ENCODE measurements at regions not wholly inside any gene's neighbourhood (a gene's known extent, or its start where the extent isn't known, plus 50 kb on each side); places are given as distances from the start of the nearest gene placed in this dataset.
A peak's percentile ranks its signal among the peaks of the same experiment; 100 is the strongest.
"Not testable (repeated sequence)": the region's sequence is repeated elsewhere in the genome, so short reads cannot be mapped to it uniquely, and the experiment has no call there.

DNA sequence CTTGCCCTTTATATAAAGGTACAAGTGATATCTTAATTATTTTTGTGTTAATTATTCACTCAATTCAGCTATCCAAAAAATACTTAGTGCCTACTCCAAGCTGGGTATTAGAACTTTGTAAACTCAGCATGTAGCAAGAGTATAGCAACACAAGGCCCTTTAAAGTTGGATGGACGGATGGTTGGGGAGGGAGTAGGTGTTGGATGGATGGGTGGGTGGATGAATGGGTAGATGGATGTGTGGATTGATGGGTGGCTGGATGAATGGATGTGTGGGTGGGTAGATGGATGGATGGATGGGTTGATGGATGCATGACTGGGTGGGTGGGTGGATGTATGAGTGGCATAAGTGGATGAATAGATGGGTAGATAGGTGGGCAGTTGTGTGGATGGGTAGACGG lies 211.5 kb downstream of the BANP start:
- H3K27ac ChIP-seq (ENCODE audit: low read length in 2 of 2); H3K27me3 Mint-ChIP-seq; H3K9me3 ChIP-seq (ENCODE audit: control extremely low read depth in 1 of 3, control insufficient read depth in 2 of 3, insufficient read depth in 1 of 3, low read length in 2 of 3); ATAC-seq (ENCODE audit: low read depth); H3K4me2 ChIP-seq (replicated peaks; ENCODE audit: low read depth, low read length, poor library complexity, severe bottlenecking); POLR2A ChIA-PET; H3K79me2 ChIP-seq (ENCODE audit: control insufficient read depth, insufficient read depth, low read length); H2AFZ ChIP-seq (ENCODE audit: insufficient read depth, low read depth, low read length, poor library complexity, severe bottlenecking); H4K20me1 ChIP-seq (ENCODE audit: control insufficient read depth, insufficient read depth, low read length, poor library complexity, severe bottlenecking); H3K27ac Mint-ChIP-seq; H3K9me3 Mint-ChIP-seq (ENCODE audit: insufficient read depth); H3K4me1 ChIP-seq (ENCODE audit: control insufficient read depth in 2 of 2, insufficient read depth in 2 of 2, low read length in 2 of 2); H3K4me1 Mint-ChIP-seq; H3K27me3 ChIP-seq (replicated peaks in 1 of 4; ENCODE audit: control extremely low read depth in 1 of 4, control insufficient read depth in 3 of 4, insufficient read depth in 4 of 4, low read length in 3 of 4); DNase-seq; intact Hi-C loops (cut with micrococcal nuclease); H3K4me3 ChIP-seq (ENCODE audit: control extremely low read depth in 1 of 5, extremely low read depth in 1 of 5, insufficient read depth in 1 of 5, low read depth in 2 of 5, low read length in 4 of 5); H3K9ac ChIP-seq (ENCODE audit: low read length); H3K36me3 ChIP-seq (replicated peaks in 1 of 2; ENCODE audit: control extremely low read depth in 1 of 2, control insufficient read depth in 1 of 2, extremely low read depth in 1 of 2, insufficient read depth in 2 of 2, low read length in 1 of 2); H3K4me3 Mint-ChIP-seq: not testable (repeated sequence)
- whole genome bisulfite sequencing (ENCODE audit: insufficient coverage), result no CpG with 5 or more reads among the region's 2 CpGs
- CTCF ChIA-PET, result interaction anchor here (0.6 kb wide), 1 partner anchor 232 kb away, joined by 3 read pairs; no protein-coding TSS in a partner anchor

DNA sequence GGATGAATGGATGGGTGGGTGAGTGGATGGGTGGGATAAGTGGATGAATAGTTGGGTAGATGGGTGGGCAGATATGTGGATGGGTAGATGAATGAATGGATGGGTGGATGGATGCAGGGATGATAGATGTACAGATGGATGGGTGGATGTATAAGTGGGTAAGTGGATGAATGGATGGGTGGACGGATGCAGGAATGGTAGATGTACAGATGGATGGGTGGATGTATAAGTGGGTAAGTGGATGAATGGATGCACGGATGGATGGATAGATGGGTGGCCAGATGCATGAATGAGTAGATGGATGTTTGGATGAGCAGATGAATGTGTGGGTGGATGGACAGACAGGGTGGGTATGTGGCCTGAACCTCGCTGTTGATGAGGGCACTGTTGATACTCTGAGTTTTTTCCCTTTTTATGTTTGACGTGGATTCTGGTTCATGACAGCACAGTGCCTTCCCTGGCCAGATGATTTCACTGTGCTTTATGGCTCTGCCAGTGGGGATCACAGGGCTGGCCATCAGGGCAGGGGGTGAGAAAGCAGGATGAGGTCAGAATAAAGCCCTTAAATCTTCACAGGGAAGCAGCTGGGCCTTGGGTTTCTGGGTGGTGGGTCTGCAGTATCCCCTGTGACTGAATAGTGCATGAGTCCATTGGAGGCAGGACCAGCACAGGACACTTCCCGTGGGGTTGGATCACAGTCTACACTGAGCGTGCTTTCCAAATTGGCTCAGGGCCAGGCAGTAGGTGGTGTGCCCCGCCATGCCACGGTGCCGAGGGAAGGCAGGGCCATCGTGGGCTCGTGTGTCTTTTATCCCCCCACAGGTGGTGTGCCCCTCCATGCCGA lies 213.2 kb downstream of the BANP start:
- CTCF ChIA-PET; intact Hi-C loops (cut with micrococcal nuclease); H3K79me2 ChIP-seq (ENCODE audit: control insufficient read depth, insufficient read depth, low read length); H3K9me3 ChIP-seq (ENCODE audit: control extremely low read depth in 1 of 3, control insufficient read depth in 2 of 3, insufficient read depth in 1 of 3, low read length in 2 of 3); DNase-seq; H3K27me3 ChIP-seq (replicated peaks in 1 of 4; ENCODE audit: control extremely low read depth in 1 of 4, control insufficient read depth in 3 of 4, insufficient read depth in 4 of 4, low read length in 3 of 4); H3K4me2 ChIP-seq (replicated peaks; ENCODE audit: low read depth, low read length, poor library complexity, severe bottlenecking); H3K4me3 ChIP-seq (ENCODE audit: control extremely low read depth in 1 of 5, extremely low read depth in 1 of 5, insufficient read depth in 1 of 5, low read depth in 2 of 5, low read length in 4 of 5); H3K9me3 Mint-ChIP-seq (ENCODE audit: insufficient read depth); H3K9ac ChIP-seq (ENCODE audit: low read length); H3K4me1 ChIP-seq (ENCODE audit: control insufficient read depth in 2 of 2, insufficient read depth in 2 of 2, low read length in 2 of 2); H3K4me1 Mint-ChIP-seq; H3K27me3 Mint-ChIP-seq; H3K27ac ChIP-seq (ENCODE audit: low read length in 2 of 2); POLR2A ChIA-PET; H2AFZ ChIP-seq (ENCODE audit: insufficient read depth, low read depth, low read length, poor library complexity, severe bottlenecking); H3K36me3 ChIP-seq (replicated peaks in 1 of 2; ENCODE audit: control extremely low read depth in 1 of 2, control insufficient read depth in 1 of 2, extremely low read depth in 1 of 2, insufficient read depth in 2 of 2, low read length in 1 of 2); H4K20me1 ChIP-seq (ENCODE audit: control insufficient read depth, insufficient read depth, low read length, poor library complexity, severe bottlenecking); H3K4me3 Mint-ChIP-seq; ATAC-seq (ENCODE audit: low read depth): not testable (repeated sequence)
- 77% methylated on average over 11 of the region's 12 CpGs for WGBS (ENCODE audit: insufficient coverage)
- peak overlapping the region; percentile 26 for H3K27ac Mint-ChIP-seq

DNA sequence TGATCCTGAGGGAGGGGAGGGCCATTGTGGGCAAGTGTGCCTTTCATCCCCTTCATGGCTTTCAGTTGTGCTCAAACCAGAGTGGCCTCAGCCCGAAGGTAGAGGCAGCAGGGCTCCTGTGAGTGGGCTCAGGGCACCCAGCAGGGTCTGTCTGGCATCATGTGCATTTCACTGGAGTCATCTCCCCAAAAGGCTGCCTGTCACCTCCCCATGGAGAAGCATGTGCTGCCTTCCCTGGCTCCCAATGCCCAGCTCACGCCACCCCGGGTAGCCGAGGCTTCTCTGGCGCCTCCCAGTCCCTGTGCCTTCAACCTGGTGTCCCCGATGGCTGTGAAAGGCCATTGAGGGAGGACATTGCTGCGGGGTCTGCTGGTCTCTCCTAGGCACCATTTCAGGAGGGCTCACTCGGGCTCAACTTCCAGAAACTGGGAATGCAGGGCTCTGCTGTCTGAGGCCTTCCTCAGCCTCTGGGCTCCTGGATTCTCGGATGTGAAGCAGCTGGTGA lies 213.9 kb downstream of the BANP start:
- H3K27ac ChIP-seq (ENCODE audit: low read length in 2 of 2); H3K4me3 Mint-ChIP-seq; POLR2A ChIA-PET; H3K4me1 ChIP-seq (ENCODE audit: control insufficient read depth in 2 of 2, insufficient read depth in 2 of 2, low read length in 2 of 2); H3K9me3 Mint-ChIP-seq (ENCODE audit: insufficient read depth); H3K36me3 ChIP-seq (replicated peaks in 1 of 2; ENCODE audit: control extremely low read depth in 1 of 2, control insufficient read depth in 1 of 2, extremely low read depth in 1 of 2, insufficient read depth in 2 of 2, low read length in 1 of 2); H4K20me1 ChIP-seq (ENCODE audit: control insufficient read depth, insufficient read depth, low read length, poor library complexity, severe bottlenecking); H3K4me2 ChIP-seq (replicated peaks; ENCODE audit: low read depth, low read length, poor library complexity, severe bottlenecking); H3K27me3 ChIP-seq (replicated peaks in 1 of 4; ENCODE audit: control extremely low read depth in 1 of 4, control insufficient read depth in 3 of 4, insufficient read depth in 4 of 4, low read length in 3 of 4); CTCF ChIA-PET; H3K27ac Mint-ChIP-seq; H3K9me3 ChIP-seq (ENCODE audit: control extremely low read depth in 1 of 3, control insufficient read depth in 2 of 3, insufficient read depth in 1 of 3, low read length in 2 of 3); DNase-seq; H3K79me2 ChIP-seq (ENCODE audit: control insufficient read depth, insufficient read depth, low read length); H3K4me3 ChIP-seq (ENCODE audit: control extremely low read depth in 1 of 5, extremely low read depth in 1 of 5, insufficient read depth in 1 of 5, low read depth in 2 of 5, low read length in 4 of 5); intact Hi-C loops (cut with micrococcal nuclease); ATAC-seq (ENCODE audit: low read depth); H3K9ac ChIP-seq (ENCODE audit: low read length); H2AFZ ChIP-seq (ENCODE audit: insufficient read depth, low read depth, low read length, poor library complexity, severe bottlenecking); H3K27me3 Mint-ChIP-seq: not testable (repeated sequence)
- peaks cover 11% of the 10 kb centered on the region for H3K4me1 Mint-ChIP-seq
- WGBS (ENCODE audit: insufficient coverage), result 96% methylated on average over 9 of the region's 9 CpGs

DNA sequence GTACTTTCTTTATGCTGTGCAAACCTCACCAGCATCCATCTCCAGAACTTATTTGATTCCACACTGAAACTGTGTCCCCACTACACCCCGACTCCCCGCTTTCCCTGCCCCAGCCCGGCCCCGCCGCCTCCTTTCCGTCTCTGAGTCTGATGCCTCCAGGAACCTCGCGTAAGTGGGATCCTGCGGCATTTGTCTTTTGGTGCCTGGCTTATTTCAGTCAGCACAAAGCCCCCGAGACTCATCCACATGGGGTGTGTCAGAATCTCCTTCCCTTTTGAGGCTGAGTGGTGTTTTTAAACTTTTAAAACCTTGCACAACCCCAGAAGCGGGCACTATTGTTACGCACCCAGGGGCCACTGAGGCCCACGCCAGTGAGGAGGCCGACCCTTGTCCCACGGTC lies 214.4 kb downstream of the BANP start:
- H3K27me3 ChIP-seq (replicated peaks in 1 of 4; ENCODE audit: control extremely low read depth in 1 of 4, control insufficient read depth in 3 of 4, insufficient read depth in 4 of 4, low read length in 3 of 4); H3K9ac ChIP-seq (ENCODE audit: low read length); H3K36me3 ChIP-seq (replicated peaks in 1 of 2; ENCODE audit: control extremely low read depth in 1 of 2, control insufficient read depth in 1 of 2, extremely low read depth in 1 of 2, insufficient read depth in 2 of 2, low read length in 1 of 2); H3K4me2 ChIP-seq (replicated peaks; ENCODE audit: low read depth, low read length, poor library complexity, severe bottlenecking); H3K27ac Mint-ChIP-seq; H2AFZ ChIP-seq (ENCODE audit: insufficient read depth, low read depth, low read length, poor library complexity, severe bottlenecking); H3K4me1 ChIP-seq (ENCODE audit: control insufficient read depth in 2 of 2, insufficient read depth in 2 of 2, low read length in 2 of 2); H4K20me1 ChIP-seq (ENCODE audit: control insufficient read depth, insufficient read depth, low read length, poor library complexity, severe bottlenecking); ATAC-seq (ENCODE audit: low read depth); CTCF ChIA-PET; H3K4me3 ChIP-seq (ENCODE audit: control extremely low read depth in 1 of 5, extremely low read depth in 1 of 5, insufficient read depth in 1 of 5, low read depth in 2 of 5, low read length in 4 of 5); DNase-seq; POLR2A ChIA-PET; H3K4me3 Mint-ChIP-seq; H3K9me3 ChIP-seq (ENCODE audit: control extremely low read depth in 1 of 3, control insufficient read depth in 2 of 3, insufficient read depth in 1 of 3, low read length in 2 of 3); H3K27me3 Mint-ChIP-seq; H3K27ac ChIP-seq (ENCODE audit: low read length in 2 of 2); H3K79me2 ChIP-seq (ENCODE audit: control insufficient read depth, insufficient read depth, low read length); H3K9me3 Mint-ChIP-seq (ENCODE audit: insufficient read depth); intact Hi-C loops (cut with micrococcal nuclease): not testable (repeated sequence)
- 94% methylated on average over 6 of the region's 15 CpGs for WGBS (ENCODE audit: insufficient coverage)
- peaks cover 17% of the 10 kb centered on the region for H3K4me1 Mint-ChIP-seq
